Body of pancreas (tissue), 4 donors: ENCODE measurements at regions not wholly inside any gene's neighbourhood (a gene's known extent, or its start where the extent isn't known, plus 50 kb on each side); places are given as distances from the start of the nearest gene placed in this dataset.

Experiments
- ATAC-seq: fragments of 150-250 bp; one replicate; pipeline ENCODE4 v1.9.1; 2016
- DNase-seq, 4 donors: peaks; one replicate each; pipeline ENCODE4 v3.0.0-alpha.2; 2019
- H3K27ac ChIP-seq, 4 donors: fragments of 200-600 bp; sonication (generic); 1 replicate in 3 of 4; 2 replicates in 1 of 4; pipeline versions ENCODE4 v1.5.1 to v1.6.1; 2016 to 2019; ENCODE audit warnings: mild to moderate bottlenecking in 1 of 4, mixed read lengths in 1 of 4, moderate library complexity in 1 of 4
- H3K27me3 ChIP-seq, 2 donors: fragments of 200-600 bp; sonication (generic); one replicate each; pipeline ENCODE4 v1.6.0; 2016; ENCODE audit warnings: mild to moderate bottlenecking in 1 of 2
- H3K36me3 ChIP-seq, 2 donors: fragments of 200-600 bp; sonication (generic); replicated peaks in 1 of 2; 2 replicates each; pipeline ENCODE4 v1.5.1; 2016; ENCODE audit warnings: low read depth in 2 of 2; ENCODE audit not compliant: insufficient read depth in 1 of 2
- H3K4me1 ChIP-seq: fragments of 200-600 bp; sonication (generic); one replicate; pipeline ENCODE4 v1.6.0; 2016
- H3K4me3 ChIP-seq, 2 donors: fragments of 200-600 bp; sonication (generic); 1 replicate in 1 of 2; 2 replicates in 1 of 2; pipeline ENCODE4 v1.5.1; 2016 to 2019
- H3K9me3 ChIP-seq, 3 donors: fragments of 200-600 bp; sonication (generic); 1 replicate in 2 of 3; 2 replicates in 1 of 3; pipeline ENCODE4 v1.5.1; 2016
- POLR2A ChIP-seq, 3 donors: fragments of 450-650 bp; IDR thresholded peaks; one replicate each; pipeline ENCODE4 v1.6.1; 2016; ENCODE audit warnings: antibody characterized with exemption in 3 of 3, mild to moderate bottlenecking in 2 of 3
- WGBS, 2 donors: methylation state at CpG; one replicate each; pipeline ENCODE4 v1.1.5; 2017; 5-methylcytosine and 5-hydroxymethylcytosine counted together
- intact Hi-C: fragments of 100-400 bp; cut with DNase I; formaldehyde crosslinking; loops from one replicate; pipeline ENCODE4 v1.15.1; 2023
- TF ChIP-seq, protein P1 (sequence below), 7 experiments: fragments of 450-650 bp in 4 of 7; fragments of 200-600 bp in 3 of 7; sonication (generic) in 3 of 7; IDR thresholded peaks; one replicate each; pipeline ENCODE4 v1.5.1; 2016 to 2019; ENCODE audit warnings: antibody characterized with exemption in 7 of 7

DNA sequence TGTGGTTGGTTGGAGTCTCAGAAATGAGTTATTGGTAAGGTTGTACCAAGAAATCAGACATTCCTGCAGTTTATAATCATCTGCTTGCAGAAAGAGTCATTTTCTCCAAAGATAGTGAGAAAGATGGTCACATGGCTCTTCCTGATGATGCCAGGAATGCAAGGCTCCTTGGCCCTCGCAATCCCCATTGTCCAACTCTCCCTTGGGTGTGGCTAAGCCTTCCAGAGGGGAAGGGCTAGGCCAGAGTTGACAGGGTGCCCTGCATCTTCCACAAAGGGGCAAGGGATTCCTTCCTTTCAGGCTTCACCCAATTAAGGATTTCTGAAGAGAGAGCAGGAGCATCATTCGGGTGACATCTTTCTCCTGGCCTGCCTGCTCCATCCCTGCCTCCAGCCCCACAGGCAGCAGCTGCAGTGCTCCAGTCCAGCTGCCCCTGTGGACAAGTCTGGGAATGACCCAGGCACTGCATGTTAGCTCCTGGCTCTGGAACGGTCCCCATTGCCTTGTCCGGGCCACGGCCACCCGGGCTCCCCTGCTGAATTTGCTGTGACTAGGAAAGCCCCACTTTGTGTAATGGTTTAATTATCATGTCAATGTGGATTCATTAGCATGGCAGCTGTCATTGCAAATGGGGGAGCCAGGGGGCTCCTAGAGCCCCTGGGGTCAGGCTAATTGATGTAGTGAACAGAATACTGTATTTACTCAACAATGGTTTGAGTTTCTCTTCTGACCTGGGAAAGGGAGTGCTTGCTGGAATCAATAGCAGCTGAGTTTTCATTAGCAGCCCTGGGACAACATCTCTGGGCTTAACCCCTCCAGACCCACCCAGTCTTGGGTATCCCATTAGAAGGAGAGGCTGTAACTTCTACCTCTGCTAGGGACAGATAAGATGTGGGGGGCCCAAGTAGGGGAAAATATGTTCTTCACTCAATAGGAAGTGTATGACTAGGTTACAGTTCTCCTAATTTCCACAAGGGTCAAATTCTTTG lies 112.6 kb upstream of the TBX20 start:
- intact Hi-C loops: no loop called here
- Histone ChIP-seq H3K36me3 (no peaks in the 10 kb centered on the region), H3K4me1 (no peaks in the 10 kb centered on the region), H3K4me3 (no peak overlapping the region), H3K27ac (no peak overlapping the region), H3K27me3 (no peaks in the 10 kb centered on the region), H3K9me3 (no peaks in the 10 kb centered on the region)
- no peak for DNase-seq
- no peak for ATAC-seq
- no peak for TF ChIP-seq POLR2A (IDR thresholded peaks at IDR 0.05)
- TF ChIP-seq, protein P1, sequence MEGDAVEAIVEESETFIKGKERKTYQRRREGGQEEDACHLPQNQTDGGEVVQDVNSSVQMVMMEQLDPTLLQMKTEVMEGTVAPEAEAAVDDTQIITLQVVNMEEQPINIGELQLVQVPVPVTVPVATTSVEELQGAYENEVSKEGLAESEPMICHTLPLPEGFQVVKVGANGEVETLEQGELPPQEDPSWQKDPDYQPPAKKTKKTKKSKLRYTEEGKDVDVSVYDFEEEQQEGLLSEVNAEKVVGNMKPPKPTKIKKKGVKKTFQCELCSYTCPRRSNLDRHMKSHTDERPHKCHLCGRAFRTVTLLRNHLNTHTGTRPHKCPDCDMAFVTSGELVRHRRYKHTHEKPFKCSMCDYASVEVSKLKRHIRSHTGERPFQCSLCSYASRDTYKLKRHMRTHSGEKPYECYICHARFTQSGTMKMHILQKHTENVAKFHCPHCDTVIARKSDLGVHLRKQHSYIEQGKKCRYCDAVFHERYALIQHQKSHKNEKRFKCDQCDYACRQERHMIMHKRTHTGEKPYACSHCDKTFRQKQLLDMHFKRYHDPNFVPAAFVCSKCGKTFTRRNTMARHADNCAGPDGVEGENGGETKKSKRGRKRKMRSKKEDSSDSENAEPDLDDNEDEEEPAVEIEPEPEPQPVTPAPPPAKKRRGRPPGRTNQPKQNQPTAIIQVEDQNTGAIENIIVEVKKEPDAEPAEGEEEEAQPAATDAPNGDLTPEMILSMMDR (IDR thresholded peaks at IDR 0.05): no peak
- WGBS, 2 donors: 43 to 46% methylated on average over 6 of the region's 6 CpGs

DNA sequence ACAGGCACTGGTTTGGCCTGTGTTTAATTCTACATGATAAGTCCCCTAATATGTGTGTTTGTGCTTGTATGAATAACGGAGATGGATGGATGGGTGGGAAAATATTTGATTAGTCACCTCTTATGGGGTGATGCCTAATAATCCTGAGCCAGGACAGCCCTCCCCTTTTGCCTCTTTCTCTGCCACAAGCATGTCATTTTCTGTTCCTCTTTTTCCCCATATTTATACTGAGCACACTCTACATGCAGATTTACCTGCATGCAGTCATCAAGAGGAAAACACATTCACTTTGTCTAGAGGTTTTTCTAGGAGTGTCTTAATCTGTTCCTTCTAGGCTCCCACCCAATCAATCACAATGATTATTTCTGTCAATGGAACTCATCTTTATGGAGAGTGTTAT lies 111.6 kb upstream of the TBX20 start:
- Histone ChIP-seq H3K27me3 (no peaks in the 10 kb centered on the region), H3K9me3 (no peaks in the 10 kb centered on the region), H3K27ac (no peak overlapping the region), H3K36me3 (no peaks in the 10 kb centered on the region), H3K4me1 (no peaks in the 10 kb centered on the region), H3K4me3 (no peak overlapping the region)
- no peak for DNase-seq
- no peak for ATAC-seq
- WGBS, 2 donors: 52 to 63% methylated on average over 1 of the region's 1 CpG
- TF ChIP-seq, protein P1 (IDR thresholded peaks at IDR 0.05): no peak
- TF ChIP-seq POLR2A (IDR thresholded peaks at IDR 0.05): no peak
- intact Hi-C loops: no loop called here

DNA sequence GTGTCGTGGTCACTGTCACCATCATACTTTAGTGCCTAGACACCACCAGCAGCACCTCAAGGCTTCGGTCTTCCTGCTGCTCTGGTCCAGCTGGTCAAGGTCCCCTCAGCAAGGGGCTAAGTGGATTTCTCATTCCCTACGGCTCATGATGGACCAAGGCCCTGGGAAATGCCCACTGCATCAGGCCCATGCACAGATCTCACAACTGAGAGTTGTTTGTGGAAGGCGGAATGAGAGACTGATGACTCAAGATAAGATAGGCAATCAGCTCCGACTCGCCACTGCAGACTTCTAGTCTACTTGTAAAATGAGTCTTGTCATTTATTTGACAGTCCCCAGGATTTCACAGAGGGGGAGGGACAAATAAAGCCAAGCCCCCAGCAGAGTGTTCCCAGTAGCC lies 108.4 kb upstream of the TBX20 start:
- Histone ChIP-seq H3K9me3 (no peaks in the 10 kb centered on the region), H3K4me1 (no peaks in the 10 kb centered on the region), H3K27me3 (no peaks in the 10 kb centered on the region), H3K4me3 (no peak overlapping the region), H3K27ac (no peak overlapping the region), H3K36me3 (no peaks in the 10 kb centered on the region)
- TF ChIP-seq POLR2A (IDR thresholded peaks at IDR 0.05): no peak
- TF ChIP-seq, protein P1 (IDR thresholded peaks at IDR 0.05): no peak
- DNase-seq (no peak), ATAC-seq (no peak)
- 48 to 49% methylated on average over 6 of the region's 6 CpGs for WGBS, 2 donors
- intact Hi-C loops: no loop called here

DNA sequence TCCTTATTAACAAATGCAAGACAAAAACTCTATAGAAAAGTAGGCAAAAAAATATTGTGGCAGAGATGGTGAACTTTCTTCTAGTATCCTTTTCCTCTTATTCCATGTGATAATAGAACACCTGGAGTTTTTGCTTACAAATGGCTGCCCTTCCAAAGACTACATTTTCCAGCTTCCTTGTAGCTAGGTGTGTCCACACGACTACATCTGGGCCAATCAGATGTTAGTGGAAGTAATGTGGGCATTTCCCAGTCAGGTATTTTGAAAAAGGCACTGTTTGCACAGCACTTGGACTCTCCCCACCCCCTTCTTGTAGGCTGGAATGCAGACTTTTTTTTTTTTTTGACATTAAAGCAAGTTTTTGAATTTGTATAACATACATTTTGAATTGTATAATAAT lies 105.5 kb upstream of the TBX20 start:
- Histone ChIP-seq H3K27me3 (no peaks in the 10 kb centered on the region), H3K27ac (no peak overlapping the region), H3K4me3 (no peak overlapping the region), H3K4me1 (no peaks in the 10 kb centered on the region), H3K36me3 (no peaks in the 10 kb centered on the region), H3K9me3 (no peaks in the 10 kb centered on the region)
- WGBS, 2 donors: 43 to 45% methylated on average over 1 of the region's 1 CpG
- TF ChIP-seq, protein P1 (IDR thresholded peaks at IDR 0.05): no peak
- TF ChIP-seq POLR2A (IDR thresholded peaks at IDR 0.05): no peak
- intact Hi-C loops: no loop called here
- no peak for ATAC-seq
- DNase-seq: no peak

DNA sequence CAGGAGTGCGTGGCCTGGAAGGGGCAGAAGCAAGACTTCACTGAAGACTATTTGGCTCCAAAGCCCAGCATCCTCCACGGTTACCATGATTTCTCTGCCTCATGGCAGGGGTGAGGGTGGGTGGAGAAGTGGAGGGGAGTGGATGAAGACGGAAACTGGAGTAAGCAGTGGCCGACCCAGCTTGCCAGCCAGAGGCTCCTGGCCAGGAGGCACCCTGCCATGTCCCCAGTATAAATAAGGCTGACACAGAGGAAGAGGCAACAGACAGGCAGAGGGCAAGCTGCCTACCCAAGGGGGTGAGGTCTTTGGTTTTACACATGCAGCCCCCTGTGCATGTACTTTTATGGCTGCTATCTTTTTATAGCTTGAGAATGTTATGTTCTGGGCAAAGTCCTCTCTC lies 102.6 kb upstream of the TBX20 start:
- Histone ChIP-seq H3K27me3 (no peaks in the 10 kb centered on the region), H3K36me3 (no peaks in the 10 kb centered on the region), H3K4me1 (no peaks in the 10 kb centered on the region), H3K27ac (no peak overlapping the region), H3K9me3 (no peaks in the 10 kb centered on the region), H3K4me3 (no peak overlapping the region)
- no peak for ATAC-seq
- DNase-seq: no peak
- intact Hi-C loops: no loop called here
- no peak for TF ChIP-seq POLR2A (IDR thresholded peaks at IDR 0.05)
- TF ChIP-seq, protein P1 (IDR thresholded peaks at IDR 0.05): no peak
- WGBS, 2 donors: 60 to 78% methylated on average over 4 of the region's 4 CpGs
